ENCODE measurements at regions not wholly inside any gene's neighbourhood (a gene's known extent, or its start where the extent isn't known, plus 50 kb on each side); places are given as distances from the start of the nearest gene placed in this dataset.
"Not testable (repeated sequence)": the region's sequence is repeated elsewhere in the genome, so short reads cannot be mapped to it uniquely, and the experiment has no call there.

DNA sequence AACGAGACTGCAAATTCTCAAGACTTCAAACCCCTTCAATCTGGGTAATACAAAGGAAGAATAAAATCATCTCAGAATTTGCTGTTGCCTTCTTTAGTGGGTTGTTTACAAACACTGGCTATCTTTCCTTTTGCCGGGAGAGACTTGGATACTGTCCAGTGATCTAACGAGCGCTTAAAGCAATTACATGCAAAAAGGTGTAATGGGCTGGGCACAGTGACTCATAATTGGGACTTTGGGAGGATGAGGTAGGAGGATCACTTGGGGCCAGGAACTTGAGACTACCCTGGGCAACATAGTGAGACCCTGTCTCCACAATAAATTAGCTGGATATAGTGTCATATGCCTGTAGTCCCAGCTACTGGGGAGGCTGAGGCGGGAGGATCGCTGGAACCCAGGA lies 52.2 kb upstream of the DEFB108B start:
- not testable (repeated sequence) for TF ChIP-seq CTCF (IDR thresholded peaks at IDR 0.05; ENCODE audit: low read depth, low read length, missing input control); JUND (IDR thresholded peaks at IDR 0.05); RXRA (IDR thresholded peaks at IDR 0.05); TAF1 (conservative IDR thresholded peaks at IDR 0.05)
